ENCODE measurements at regions not wholly inside any gene's neighbourhood (a gene's known extent, or its start where the extent isn't known, plus 50 kb on each side); places are given as distances from the start of the nearest gene placed in this dataset.

DNA sequence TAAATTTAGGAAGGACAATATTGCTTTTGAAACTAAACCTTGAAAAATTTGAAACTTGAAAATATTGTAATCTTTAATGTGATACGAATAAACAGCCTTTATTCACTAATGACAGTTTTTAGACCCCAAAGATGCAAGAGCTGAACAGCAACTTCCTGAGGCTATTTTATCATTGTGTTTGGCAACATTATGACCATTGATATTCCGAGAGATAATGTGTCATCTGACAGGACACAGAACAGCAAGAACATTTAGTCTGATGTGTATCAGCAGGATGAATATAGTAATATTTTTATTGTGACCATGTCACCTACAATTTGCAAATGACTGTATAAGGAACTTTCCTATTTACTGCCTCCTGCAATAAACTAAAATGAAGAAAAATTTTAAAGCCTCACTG is 316.0 kb downstream of the ADAM29 start (continued):
- TF ChIP-seq SMAD4 (CRISPR knock-in tag; IDR thresholded peaks at IDR 0.05), result no peak
- no peak for TF ChIP-seq OVOL2 (CRISPR knock-in tag; IDR thresholded peaks at IDR 0.05; ENCODE audit: borderline replicate concordance)
- TF ChIP-seq GTF2I (CRISPR knock-in tag; conservative IDR thresholded peaks at IDR 0.05), result no peak
- TF ChIP-seq, protein P1, sequence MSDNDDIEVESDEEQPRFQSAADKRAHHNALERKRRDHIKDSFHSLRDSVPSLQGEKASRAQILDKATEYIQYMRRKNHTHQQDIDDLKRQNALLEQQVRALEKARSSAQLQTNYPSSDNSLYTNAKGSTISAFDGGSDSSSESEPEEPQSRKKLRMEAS (CRISPR knock-in tag; IDR thresholded peaks at IDR 0.05), result no peak
- TF ChIP-seq ZNF232 (CRISPR knock-in tag; IDR thresholded peaks at IDR 0.05), result no peak
- TF ChIP-seq NFATC4 (CRISPR knock-in tag; IDR thresholded peaks at IDR 0.05), result no peak
- TF ChIP-seq GRHL2 (CRISPR knock-in tag; IDR thresholded peaks at IDR 0.05; ENCODE audit: insufficient replicate concordance, severe bottlenecking), result no peak

DNA sequence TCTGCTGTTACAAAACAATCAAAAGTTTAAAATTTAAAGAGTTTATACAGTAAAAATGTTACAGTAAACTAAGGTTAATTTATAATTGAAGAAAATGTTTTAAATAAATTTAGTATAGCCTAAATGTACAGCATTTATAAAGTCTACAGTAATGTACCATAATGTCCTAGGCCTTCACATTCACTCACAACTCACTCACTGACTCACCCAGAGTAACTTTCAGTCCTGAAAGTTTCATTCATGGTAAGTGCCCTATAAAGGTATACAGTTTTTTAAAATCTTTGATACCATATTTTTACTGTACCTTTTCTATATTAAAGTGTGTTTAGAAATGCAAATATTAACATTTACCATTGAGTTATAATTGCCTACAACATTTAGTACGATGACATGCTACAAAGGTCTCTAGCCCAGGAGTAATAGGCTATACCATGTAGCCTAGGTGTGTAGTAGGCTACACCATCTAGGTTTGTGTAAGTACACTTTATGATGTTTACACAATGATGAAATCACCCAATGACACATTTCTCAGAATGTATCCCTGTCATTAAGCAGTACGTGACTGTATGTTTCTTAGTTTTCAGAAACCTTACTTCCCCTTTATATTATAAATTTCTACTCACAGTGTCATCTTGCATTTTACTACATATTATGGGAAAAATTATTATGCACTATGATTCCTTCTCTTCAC is 320.8 kb downstream of the ADAM29 start:
- CTCF ChIA-PET, result no interaction called here
- TF ChIP-seq FOXK1 (CRISPR knock-in tag; IDR thresholded peaks at IDR 0.05) (no peak), TCF7 (CRISPR knock-in tag; IDR thresholded peaks at IDR 0.05; ENCODE audit: low read depth) (no peak), SMAD4 (CRISPR knock-in tag; IDR thresholded peaks at IDR 0.05) (no peak), SOX15 (CRISPR knock-in tag; IDR thresholded peaks at IDR 0.05) (no peak), GTF2I (CRISPR knock-in tag; conservative IDR thresholded peaks at IDR 0.05) (no peak), ZBTB21 (CRISPR knock-in tag; IDR thresholded peaks at IDR 0.05; ENCODE audit: borderline replicate concordance) (no peak), NR3C1 (CRISPR knock-in tag; conservative IDR thresholded peaks at IDR 0.05; ENCODE audit: low read depth) (no peak), SP1 (CRISPR knock-in tag; conservative IDR thresholded peaks at IDR 0.05) (no peak), ZNF138 (CRISPR knock-in tag; conservative IDR thresholded peaks at IDR 0.05) (no peak), CBFB (CRISPR knock-in tag; IDR thresholded peaks at IDR 0.05; ENCODE audit: low read depth) (no peak)
- TF ChIP-seq, protein P2, sequence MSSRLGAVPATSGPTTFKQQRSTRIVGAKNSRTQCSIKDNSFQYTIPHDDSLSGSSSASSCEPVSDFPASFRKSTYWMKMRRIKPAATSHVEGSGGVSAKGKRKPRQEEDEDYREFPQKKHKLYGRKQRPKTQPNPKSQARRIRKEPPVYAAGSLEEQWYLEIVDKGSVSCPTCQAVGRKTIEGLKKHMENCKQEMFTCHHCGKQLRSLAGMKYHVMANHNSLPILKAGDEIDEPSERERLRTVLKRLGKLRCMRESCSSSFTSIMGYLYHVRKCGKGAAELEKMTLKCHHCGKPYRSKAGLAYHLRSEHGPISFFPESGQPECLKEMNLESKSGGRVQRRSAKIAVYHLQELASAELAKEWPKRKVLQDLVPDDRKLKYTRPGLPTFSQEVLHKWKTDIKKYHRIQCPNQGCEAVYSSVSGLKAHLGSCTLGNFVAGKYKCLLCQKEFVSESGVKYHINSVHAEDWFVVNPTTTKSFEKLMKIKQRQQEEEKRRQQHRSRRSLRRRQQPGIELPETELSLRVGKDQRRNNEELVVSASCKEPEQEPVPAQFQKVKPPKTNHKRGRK (CRISPR knock-in tag; IDR thresholded peaks at IDR 0.05; ENCODE audit: borderline replicate concordance), result no peak
- TF ChIP-seq, protein P3, sequence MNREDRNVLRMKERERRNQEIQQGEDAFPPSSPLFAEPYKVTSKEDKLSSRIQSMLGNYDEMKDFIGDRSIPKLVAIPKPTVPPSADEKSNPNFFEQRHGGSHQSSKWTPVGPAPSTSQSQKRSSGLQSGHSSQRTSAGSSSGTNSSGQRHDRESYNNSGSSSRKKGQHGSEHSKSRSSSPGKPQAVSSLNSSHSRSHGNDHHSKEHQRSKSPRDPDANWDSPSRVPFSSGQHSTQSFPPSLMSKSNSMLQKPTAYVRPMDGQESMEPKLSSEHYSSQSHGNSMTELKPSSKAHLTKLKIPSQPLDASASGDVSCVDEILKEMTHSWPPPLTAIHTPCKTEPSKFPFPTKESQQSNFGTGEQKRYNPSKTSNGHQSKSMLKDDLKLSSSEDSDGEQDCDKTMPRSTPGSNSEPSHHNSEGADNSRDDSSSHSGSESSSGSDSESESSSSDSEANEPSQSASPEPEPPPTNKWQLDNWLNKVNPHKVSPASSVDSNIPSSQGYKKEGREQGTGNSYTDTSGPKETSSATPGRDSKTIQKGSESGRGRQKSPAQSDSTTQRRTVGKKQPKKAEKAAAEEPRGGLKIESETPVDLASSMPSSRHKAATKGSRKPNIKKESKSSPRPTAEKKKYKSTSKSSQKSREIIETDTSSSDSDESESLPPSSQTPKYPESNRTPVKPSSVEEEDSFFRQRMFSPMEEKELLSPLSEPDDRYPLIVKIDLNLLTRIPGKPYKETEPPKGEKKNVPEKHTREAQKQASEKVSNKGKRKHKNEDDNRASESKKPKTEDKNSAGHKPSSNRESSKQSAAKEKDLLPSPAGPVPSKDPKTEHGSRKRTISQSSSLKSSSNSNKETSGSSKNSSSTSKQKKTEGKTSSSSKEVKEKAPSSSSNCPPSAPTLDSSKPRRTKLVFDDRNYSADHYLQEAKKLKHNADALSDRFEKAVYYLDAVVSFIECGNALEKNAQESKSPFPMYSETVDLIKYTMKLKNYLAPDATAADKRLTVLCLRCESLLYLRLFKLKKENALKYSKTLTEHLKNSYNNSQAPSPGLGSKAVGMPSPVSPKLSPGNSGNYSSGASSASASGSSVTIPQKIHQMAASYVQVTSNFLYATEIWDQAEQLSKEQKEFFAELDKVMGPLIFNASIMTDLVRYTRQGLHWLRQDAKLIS (CRISPR knock-in tag; IDR thresholded peaks at IDR 0.05; ENCODE audit: borderline replicate concordance), result no peak
- TF ChIP-seq, protein P4, sequence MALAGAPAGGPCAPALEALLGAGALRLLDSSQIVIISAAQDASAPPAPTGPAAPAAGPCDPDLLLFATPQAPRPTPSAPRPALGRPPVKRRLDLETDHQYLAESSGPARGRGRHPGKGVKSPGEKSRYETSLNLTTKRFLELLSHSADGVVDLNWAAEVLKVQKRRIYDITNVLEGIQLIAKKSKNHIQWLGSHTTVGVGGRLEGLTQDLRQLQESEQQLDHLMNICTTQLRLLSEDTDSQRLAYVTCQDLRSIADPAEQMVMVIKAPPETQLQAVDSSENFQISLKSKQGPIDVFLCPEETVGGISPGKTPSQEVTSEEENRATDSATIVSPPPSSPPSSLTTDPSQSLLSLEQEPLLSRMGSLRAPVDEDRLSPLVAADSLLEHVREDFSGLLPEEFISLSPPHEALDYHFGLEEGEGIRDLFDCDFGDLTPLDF (CRISPR knock-in tag; IDR thresholded peaks at IDR 0.05), result no peak
- TF ChIP-seq, protein P5, sequence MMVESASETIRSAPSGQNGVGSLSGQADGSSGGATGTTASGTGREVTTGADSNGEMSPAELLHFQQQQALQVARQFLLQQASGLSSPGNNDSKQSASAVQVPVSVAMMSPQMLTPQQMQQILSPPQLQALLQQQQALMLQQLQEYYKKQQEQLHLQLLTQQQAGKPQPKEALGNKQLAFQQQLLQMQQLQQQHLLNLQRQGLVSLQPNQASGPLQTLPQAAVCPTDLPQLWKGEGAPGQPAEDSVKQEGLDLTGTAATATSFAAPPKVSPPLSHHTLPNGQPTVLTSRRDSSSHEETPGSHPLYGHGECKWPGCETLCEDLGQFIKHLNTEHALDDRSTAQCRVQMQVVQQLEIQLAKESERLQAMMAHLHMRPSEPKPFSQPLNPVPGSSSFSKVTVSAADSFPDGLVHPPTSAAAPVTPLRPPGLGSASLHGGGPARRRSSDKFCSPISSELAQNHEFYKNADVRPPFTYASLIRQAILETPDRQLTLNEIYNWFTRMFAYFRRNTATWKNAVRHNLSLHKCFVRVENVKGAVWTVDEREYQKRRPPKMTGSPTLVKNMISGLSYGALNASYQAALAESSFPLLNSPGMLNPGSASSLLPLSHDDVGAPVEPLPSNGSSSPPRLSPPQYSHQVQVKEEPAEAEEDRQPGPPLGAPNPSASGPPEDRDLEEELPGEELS (CRISPR knock-in tag; IDR thresholded peaks at IDR 0.05), result no peak
- no peak for ATAC-seq

More for the DNA sequence above, 320.8 kb downstream of the ADAM29 start:
- H3K27ac Mint-ChIP-seq, result no peak overlapping the region
- H3K36me3 Mint-ChIP-seq, result no peaks in the 10 kb centered on the region
- H3K9me3 Mint-ChIP-seq, result peaks cover 2% of the 10 kb centered on the region; the same call in 1 of the 2 replicates
- no peaks in the 10 kb centered on the region for H3K4me1 Mint-ChIP-seq
- no peak overlapping the region for H3K4me3 Mint-ChIP-seq
- no peak for DNase-seq (ENCODE audit: low spot score)
- H3K27me3 Mint-ChIP-seq (ENCODE audit: low read depth), result no peaks in the 10 kb centered on the region
- POLR2A ChIA-PET, result no interaction called here

Measured in WTC11 (cell line).